Peyer's patch (tissue), 4 donors: ENCODE measurements at regions not wholly inside any gene's neighbourhood (a gene's known extent, or its start where the extent isn't known, plus 50 kb on each side); places are given as distances from the start of the nearest gene placed in this dataset.

Experiments used
- POLR2A ChIP-seq, 2 donors: fragments of 450-650 bp; IDR thresholded peaks; one replicate each; pipeline ENCODE4 v1.5.1; 2017; ENCODE audit warnings: antibody characterized with exemption in 2 of 2, mild to moderate bottlenecking in 2 of 2, moderate library complexity in 2 of 2
- TF ChIP-seq, protein P1 (sequence below), 6 experiments: fragments of 450-650 bp in 4 of 6; fragments of 200-600 bp in 2 of 6; sonication (generic) in 1 of 6; IDR thresholded peaks; one replicate each; pipeline ENCODE4 v1.5.1; 2017 to 2019; ENCODE audit warnings: antibody characterized with exemption in 6 of 6, mild to moderate bottlenecking in 3 of 6, moderate library complexity in 1 of 6

DNA sequence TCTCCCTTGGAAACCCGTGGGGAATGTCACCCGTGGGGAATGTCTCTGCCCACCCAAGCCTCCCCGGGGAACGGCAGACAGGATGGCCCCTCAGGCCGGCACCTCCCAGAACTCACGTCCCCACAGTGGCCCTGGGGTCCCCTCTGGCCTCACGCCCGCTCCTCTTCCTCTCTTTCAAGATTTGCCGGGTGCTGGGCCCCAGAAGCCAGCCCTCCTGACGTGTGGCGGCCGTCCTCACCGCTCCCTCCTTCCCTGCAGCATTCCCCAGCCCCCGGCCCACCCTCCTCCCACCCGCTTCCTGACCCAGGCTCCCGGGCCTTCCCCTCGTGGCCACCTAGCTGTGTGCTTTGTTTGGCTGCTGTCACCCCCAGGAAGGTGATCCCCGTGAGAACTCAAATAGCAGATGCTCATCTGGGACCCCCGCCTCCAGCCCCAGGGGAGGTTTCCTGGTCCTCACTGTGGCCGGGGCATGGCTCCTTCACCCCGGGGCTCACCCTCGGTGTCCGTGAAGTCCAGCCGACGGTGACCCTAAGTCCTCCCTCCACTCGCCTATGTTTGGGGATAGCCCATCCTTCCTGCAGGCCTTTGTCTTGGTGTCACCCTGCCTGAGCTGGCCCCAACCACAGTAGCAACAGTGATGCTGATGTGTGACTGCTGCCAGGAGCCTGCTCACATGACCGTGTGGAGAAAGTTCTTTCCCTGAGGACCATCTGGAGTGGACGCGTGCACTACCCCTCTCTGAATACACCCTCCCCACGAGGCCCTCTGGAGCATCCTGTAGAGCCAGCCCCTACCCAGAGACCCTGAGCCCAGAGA is 163.3 kb upstream of the IER5L start:
- TF ChIP-seq, protein P1, sequence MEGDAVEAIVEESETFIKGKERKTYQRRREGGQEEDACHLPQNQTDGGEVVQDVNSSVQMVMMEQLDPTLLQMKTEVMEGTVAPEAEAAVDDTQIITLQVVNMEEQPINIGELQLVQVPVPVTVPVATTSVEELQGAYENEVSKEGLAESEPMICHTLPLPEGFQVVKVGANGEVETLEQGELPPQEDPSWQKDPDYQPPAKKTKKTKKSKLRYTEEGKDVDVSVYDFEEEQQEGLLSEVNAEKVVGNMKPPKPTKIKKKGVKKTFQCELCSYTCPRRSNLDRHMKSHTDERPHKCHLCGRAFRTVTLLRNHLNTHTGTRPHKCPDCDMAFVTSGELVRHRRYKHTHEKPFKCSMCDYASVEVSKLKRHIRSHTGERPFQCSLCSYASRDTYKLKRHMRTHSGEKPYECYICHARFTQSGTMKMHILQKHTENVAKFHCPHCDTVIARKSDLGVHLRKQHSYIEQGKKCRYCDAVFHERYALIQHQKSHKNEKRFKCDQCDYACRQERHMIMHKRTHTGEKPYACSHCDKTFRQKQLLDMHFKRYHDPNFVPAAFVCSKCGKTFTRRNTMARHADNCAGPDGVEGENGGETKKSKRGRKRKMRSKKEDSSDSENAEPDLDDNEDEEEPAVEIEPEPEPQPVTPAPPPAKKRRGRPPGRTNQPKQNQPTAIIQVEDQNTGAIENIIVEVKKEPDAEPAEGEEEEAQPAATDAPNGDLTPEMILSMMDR (IDR thresholded peaks at IDR 0.05) = no peak
- TF ChIP-seq POLR2A (IDR thresholded peaks at IDR 0.05) = no peak
